ENCODE measurements at regions not wholly inside any gene's neighbourhood (a gene's known extent, or its start where the extent isn't known, plus 50 kb on each side); places are given as distances from the start of the nearest gene placed in this dataset.
"Not testable (repeated sequence)": the region's sequence is repeated elsewhere in the genome, so short reads cannot be mapped to it uniquely, and the experiment has no call there.

DNA sequence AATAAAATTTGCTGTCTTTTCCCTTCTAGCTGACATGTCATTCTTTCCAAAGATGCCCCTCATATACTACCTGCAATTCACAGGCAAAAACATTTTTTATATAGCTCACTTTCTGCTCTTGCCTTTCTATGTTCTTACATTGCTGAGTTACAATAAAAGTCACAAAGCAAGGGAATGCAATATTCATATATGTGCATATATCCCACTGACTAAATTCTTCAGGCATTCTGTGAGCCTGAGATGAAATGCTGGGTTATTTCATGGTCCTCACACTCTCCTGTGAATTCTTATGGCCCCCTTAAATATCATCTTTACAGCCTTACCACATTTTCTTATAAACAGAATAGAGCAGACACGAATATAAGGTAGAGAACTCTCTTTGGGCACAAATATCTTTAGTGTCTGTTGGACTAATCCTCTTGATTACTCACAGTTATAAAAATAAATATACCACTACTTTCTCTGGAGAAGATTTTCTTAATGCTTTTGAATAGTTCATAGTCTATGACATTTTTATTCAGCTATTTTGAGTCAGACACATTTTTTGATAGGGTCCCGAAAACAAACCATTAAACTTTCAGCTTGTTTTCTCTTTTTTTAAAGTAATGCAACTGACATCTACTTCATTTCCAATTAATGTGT, 84.1 kb upstream of the H2AZ1 start:
- no peak for DNase-seq (ENCODE audit: low read depth)

DNA sequence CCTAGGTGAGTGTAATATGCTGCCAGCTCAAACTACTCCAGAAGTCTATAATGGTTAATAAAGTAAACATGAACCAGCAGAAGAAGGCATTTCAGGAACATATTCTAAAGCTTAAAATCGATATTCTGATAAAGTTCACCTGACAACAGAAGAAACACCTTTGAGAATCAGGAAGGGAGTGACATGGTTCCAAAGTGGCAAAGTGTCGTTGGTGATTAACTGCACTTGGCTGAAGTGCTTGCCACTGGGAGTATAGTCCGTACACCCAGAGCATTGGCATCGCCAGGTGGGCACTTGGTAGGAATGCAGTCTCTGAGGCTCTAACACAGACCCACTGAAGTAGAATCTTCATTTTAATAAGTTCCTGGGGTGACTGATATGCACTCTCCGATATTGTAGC, 76.0 kb upstream of the H2AZ1 start:
- DNase-seq (ENCODE audit: low read depth) = no peak

DNA sequence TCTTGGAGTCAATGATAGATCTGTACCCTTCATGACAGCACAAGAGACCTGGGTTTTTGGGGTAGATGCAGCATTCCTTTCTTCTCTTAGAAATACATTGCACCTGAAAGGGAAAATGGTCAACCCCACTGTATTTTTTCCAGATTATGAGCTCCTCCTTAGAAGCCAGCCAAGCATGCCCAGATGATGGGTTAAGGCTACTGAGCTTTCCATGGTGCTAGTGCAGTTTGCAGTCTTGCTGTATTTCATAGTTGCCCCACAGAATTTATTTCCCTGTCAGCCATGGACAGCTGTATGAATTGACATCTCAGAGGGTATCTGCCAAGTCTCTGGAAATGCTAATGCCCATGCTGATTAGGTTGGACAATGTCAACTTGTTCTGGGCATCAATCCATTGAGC, 73.7 kb upstream of the H2AZ1 start:
- no peak for DNase-seq (ENCODE audit: low read depth)

DNA sequence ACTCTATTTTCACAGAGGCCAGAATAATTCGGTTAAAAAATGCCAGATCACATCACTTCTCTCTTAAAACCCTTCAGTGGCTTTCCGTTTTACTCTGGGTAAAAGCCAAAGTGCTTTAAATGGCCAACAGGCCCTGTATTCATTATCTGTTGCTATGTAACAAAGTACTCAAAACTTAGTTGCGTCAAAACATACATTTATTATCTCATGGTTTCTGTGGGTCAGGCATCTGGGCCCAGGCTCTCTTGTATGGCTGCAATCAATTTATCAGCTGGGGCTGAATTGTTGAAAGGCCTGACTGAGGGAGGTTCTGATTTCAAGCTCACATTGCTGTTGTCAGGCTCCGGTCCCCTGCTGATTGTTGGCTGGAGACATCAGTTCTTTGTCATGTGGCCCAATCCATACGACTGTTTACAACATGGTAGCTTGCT, 72.7 kb upstream of the H2AZ1 start:
- no peak for DNase-seq (ENCODE audit: low read depth)

DNA sequence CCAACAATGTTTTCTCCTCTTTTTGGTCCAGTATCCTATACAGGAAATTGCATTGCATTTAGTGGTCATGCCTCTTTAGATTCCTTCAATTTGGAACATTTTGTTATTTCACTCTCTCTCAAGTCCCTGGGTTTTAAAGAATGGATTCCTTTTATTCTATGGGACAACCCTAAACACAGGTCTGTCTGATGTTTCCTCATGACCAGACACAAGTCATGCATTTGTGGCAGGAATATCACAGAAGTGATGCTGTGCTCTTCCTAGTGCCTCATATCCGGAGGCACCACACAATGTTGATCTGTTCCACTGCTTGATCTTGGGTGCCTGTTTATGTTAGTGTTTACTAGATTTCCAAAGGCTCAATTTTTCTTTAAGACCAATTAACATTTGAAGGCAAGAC, 69.7 kb upstream of the H2AZ1 start:
- no peak for DNase-seq (ENCODE audit: low read depth)

DNA sequence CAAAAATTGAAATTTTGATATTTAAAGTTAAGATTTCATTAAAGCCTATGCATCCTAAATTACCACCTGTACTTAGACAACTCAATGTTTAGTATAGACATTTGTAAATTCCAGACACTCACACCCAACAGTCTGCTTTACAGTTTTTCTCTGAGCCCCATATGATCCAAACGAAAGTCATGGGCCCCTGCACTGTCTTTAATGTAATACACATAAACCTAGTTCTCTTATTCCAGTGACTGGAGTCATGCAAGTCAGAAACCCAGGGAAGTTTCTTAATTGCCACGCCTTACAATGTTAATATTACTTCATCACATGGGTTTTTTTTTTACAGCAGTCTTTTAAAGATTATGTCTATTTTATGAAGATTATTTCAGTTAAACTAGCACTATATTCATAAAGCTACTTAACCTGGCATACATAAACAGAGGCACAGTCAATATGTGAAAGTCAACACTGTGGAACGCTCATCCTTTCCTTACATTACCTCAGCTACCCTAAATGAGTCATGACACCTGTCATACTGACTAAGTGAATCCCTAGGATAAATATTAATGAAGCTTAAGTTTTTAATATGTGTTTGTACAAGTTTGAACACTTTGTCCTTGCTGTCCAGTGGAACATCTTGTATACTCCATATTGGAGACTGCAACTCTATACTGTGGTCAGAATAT, 67.7 kb upstream of the H2AZ1 start:
- no peak for DNase-seq (ENCODE audit: low read depth)

DNA sequence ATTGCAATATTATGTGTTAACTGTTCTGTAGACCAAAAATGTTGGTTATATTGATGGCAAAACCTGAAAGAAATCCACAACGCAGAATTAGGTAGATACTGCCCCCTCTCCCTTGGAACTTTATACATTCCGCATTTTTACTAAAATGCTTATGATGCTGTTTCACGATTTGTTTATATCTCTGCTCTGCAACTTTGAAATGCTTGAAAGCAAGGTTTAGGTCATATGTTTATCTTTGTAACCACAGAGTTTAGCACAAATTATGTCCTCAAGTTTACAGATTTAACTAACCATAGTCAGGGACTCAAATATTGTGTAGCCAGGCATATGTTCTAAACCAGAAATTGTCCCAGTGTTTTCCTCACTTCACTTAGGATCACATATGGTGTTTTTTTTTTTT, 66.1 kb upstream of the H2AZ1 start:
- no peak for DNase-seq (ENCODE audit: low read depth)

DNA sequence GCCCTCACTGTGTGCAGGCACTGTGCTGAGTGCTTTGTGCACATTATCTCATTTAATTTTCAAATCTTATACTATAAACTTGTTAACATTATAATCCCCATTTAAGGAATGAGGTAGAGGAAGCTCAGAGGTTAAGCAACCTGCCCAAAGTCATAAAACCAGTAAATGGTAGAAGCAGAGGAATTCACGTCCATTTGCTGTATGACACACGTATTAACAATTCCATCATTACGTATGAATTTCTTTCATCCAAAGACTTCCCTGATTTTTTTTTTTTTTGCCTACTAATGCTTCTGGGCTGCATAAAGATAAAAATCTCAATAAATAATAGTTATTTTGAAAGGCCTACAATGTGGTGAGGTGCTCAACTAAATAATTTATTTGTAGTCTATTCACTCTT, 64.5 kb upstream of the H2AZ1 start:
- no peak for DNase-seq (ENCODE audit: low read depth)

DNA sequence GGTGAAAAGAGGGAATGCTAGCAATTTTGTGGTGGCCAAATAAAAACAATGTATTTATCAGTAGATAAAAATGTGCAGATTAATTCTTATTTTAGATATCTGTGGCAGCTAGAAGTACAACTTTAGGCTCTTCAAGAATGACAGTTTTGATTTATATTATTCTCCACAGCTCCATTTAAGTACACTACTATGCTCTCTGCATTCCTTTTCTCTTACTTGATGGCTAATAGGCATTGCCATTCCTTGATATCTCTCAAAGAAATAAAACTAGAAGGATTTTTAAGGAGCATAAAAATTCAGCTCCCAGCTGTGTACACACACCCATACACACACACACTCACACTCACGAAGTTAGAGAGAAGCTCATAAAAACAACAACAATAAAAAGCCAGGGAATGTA, 59.4 kb upstream of the H2AZ1 start:
- no peak for DNase-seq (ENCODE audit: low read depth)

DNA sequence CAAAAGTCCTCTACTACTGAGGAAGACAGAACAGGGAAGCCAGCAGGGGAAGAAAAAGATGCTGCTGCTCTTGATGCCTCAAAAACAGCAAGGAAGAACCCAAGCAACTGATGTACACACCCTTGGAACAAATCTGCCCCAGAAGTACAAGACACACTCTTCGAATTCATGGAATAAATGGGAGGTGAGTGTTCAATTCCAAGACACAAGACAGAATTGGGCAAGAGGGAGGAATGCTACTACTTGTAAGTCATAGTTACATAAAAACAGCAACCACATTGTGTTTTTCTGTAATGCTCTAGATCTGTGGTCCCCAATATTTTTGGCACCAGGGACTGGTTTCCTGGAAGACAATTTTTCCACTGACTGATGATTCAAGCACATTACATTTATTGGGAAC, 58.0 kb upstream of the H2AZ1 start:
- DNase-seq (ENCODE audit: low read depth) = no peak

DNA sequence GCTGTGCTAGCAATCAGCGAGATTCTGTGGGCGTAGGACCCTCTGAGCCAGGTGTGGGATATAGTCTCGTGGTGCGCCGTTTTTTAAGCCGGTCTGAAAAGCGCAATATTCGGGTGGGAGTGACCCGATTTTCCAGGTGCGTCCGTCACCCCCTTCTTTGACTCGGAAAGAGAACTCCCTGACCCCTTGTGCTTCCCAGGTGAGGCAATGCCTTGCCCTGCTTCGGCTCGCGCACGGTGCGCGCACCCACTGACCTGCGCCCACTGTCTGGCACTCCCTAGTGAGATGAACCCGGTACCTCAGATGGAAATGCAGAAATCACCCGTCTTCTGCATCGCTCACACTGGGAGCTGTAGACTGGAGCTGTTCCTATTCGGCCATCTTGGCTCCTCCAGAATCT, 56.1 kb upstream of the H2AZ1 start:
- not testable (repeated sequence) for DNase-seq (ENCODE audit: low read depth)
